Neural progenitor cell (in vitro differentiated cells): ENCODE measurements at regions not wholly inside any gene's neighbourhood (a gene's known extent, or its start where the extent isn't known, plus 50 kb on each side); places are given as distances from the start of the nearest gene placed in this dataset.

Experiments used
- CTCF ChIP-seq: fragments of 200-600 bp; sonication (generic); IDR thresholded peaks from 2 replicates; pipeline ENCODE4 v1.5.1; 2017; ENCODE audit warnings: antibody characterized with exemption, mild to moderate bottlenecking
- EZH2 ChIP-seq: fragments of 200-600 bp; sonication (generic); IDR thresholded peaks from 2 replicates; pipeline ENCODE4 v1.6.1; 2017; ENCODE audit warnings: antibody characterized with exemption, mild to moderate bottlenecking, moderate library complexity
- EZH2phosphoT487 ChIP-seq: fragments of 200-600 bp; sonication (generic); IDR thresholded peaks from 2 replicates; pipeline ENCODE4 v1.6.1; 2017; ENCODE audit warnings: antibody characterized with exemption

GRCh38 chr3:165669504-165669903 lies 167.7 kb downstream of the BCHE start:
- TF ChIP-seq CTCF: no peak
- no peak for TF ChIP-seq EZH2
- TF ChIP-seq EZH2phosphoT487: no peak
